DND-41 (cell line): ENCODE measurements at regions not wholly inside any gene's neighbourhood (a gene's known extent, or its start where the extent isn't known, plus 50 kb on each side); places are given as distances from the start of the nearest gene placed in this dataset.

Source experiments
- CTCF ChIP-seq: IDR thresholded peaks from 2 replicates; pipeline ENCODE4 v1.5.1; 2012; ENCODE audit warnings: borderline replicate concordance, low read length, moderate library complexity, mild to moderate bottlenecking; ENCODE audit not compliant: poor library complexity, severe bottlenecking; ENCODE audit errors: extremely low read depth
- EZH2 ChIP-seq: IDR thresholded peaks from 3 replicates; pipeline ENCODE4 v1.6.1; 2012; ENCODE audit warnings: borderline replicate concordance, low read depth, mild to moderate bottlenecking, moderate library complexity, low read length, inconsistent platforms; ENCODE audit not compliant: severe bottlenecking

DNA sequence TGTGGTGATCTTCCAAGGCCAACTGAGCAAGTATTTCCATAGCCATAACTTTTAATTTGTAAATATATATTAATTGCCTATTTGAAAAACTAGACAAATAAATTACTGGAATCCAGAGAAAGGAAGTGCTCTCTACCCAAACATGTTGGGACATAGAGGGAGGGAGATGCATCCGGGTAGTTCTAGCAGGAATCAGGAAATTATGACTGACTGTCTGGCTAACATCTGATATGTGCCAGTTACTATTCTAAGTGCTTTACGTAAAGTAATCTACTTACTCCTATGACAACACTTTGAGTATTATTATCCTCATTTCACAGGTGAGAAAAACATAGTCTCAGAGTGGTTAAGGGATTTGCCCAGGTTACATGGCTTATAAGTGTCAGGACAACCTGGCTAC is 147.7 kb upstream of the VASH1 start:
- no peak for TF ChIP-seq EZH2
- TF ChIP-seq CTCF: no peak
